H9 (cell line): ENCODE measurements at regions not wholly inside any gene's neighbourhood (a gene's known extent, or its start where the extent isn't known, plus 50 kb on each side); places are given as distances from the start of the nearest gene placed in this dataset.
A peak's percentile ranks its signal among the peaks of the same experiment; 100 is the strongest.

Experiments
- DNase-seq: peaks from one replicate; pipeline ENCODE4 v3.0.0-alpha.2; 2017
- H2AFZ ChIP-seq: one replicate; pipeline ENCODE4 v1.6.1; 2013; ENCODE audit warnings: mild to moderate bottlenecking, low read length, control low read depth, moderate library complexity
- H2AK5ac ChIP-seq: 2 replicates; pipeline ENCODE4 v1.6.1; 2013; ENCODE audit warnings: low read length, control low read depth, mixed read lengths; ENCODE audit not compliant: insufficient read length
- H2BK120ac ChIP-seq: one replicate; pipeline ENCODE4 v1.6.1; 2013; ENCODE audit warnings: low read depth, mild to moderate bottlenecking, low read length, control low read depth, inconsistent platforms; ENCODE audit not compliant: poor library complexity, severe bottlenecking
- H2BK12ac ChIP-seq: 2 replicates; pipeline ENCODE4 v1.6.1; 2013; ENCODE audit warnings: low read length, control low read depth, mixed read lengths, low read depth; ENCODE audit not compliant: insufficient read length
- H2BK15ac ChIP-seq: 2 replicates; pipeline ENCODE4 v1.6.1; 2013; ENCODE audit warnings: low read depth, low read length, control low read depth
- H2BK20ac ChIP-seq: one replicate; pipeline ENCODE4 v1.6.1; 2013; ENCODE audit warnings: low read depth, mild to moderate bottlenecking, low read length, control low read depth, inconsistent platforms; ENCODE audit not compliant: poor library complexity, severe bottlenecking
- H2BK5ac ChIP-seq: 2 replicates; pipeline ENCODE4 v1.6.1; 2013; ENCODE audit warnings: low read length, control low read depth, mixed read lengths; ENCODE audit not compliant: insufficient read length
- H3K14ac ChIP-seq: 2 replicates; pipeline ENCODE4 v1.6.1; 2013; ENCODE audit warnings: low read length, control low read depth; ENCODE audit not compliant: insufficient read depth
- H3K18ac ChIP-seq: 2 replicates; pipeline ENCODE4 v1.6.1; 2013; ENCODE audit warnings: low read depth, mild to moderate bottlenecking, mixed read lengths, low read length, control low read depth; ENCODE audit not compliant: insufficient read length
- H3K23ac ChIP-seq: 2 replicates; pipeline ENCODE4 v1.6.1; 2013; ENCODE audit warnings: low read length, control low read depth, mixed read lengths, low read depth; ENCODE audit not compliant: insufficient read length
- H3K23me2 ChIP-seq: 2 replicates; pipeline ENCODE4 v1.6.1; 2013; ENCODE audit warnings: low read depth, mild to moderate bottlenecking, mixed read lengths, low read length, control low read depth; ENCODE audit not compliant: insufficient read length, poor library complexity, severe bottlenecking
- H3K27ac ChIP-seq: 2 replicates; pipeline ENCODE4 v1.5.1; 2013; ENCODE audit warnings: low read length, control low read depth, mixed read lengths, low read depth; ENCODE audit not compliant: insufficient read length
- H3K27me3 ChIP-seq: 2 replicates; pipeline ENCODE4 v1.6.1; 2013; ENCODE audit warnings: low read length, control low read depth, inconsistent platforms; ENCODE audit not compliant: insufficient read depth
- H3K4ac ChIP-seq: 2 replicates; pipeline ENCODE4 v1.6.1; 2013; ENCODE audit warnings: low read depth, mild to moderate bottlenecking, control low read depth, inconsistent platforms, low read length, moderate library complexity
- H3K4me1 ChIP-seq: 2 replicates; pipeline ENCODE4 v1.6.1; 2013; ENCODE audit warnings: low read length, control low read depth, inconsistent platforms; ENCODE audit not compliant: insufficient read depth
- H3K4me2 ChIP-seq: 2 replicates; pipeline ENCODE4 v1.6.1; 2013; ENCODE audit warnings: low read length, control low read depth, mixed read lengths; ENCODE audit not compliant: insufficient read length, insufficient read depth
- H3K56ac ChIP-seq: 2 replicates; pipeline ENCODE4 v1.6.1; 2013; ENCODE audit warnings: low read depth, mild to moderate bottlenecking, mixed read lengths, low read length, control low read depth; ENCODE audit not compliant: insufficient read length
- H3K79me1 ChIP-seq: 2 replicates; pipeline ENCODE4 v1.6.1; 2013; ENCODE audit warnings: low read depth, mild to moderate bottlenecking, moderate library complexity, low read length, control low read depth, inconsistent platforms; ENCODE audit not compliant: insufficient read depth, poor library complexity, severe bottlenecking
- H3K79me2 ChIP-seq: 2 replicates; pipeline ENCODE4 v1.6.1; 2013; ENCODE audit warnings: low read length, control low read depth, inconsistent platforms; ENCODE audit not compliant: insufficient read depth
- H3K9ac ChIP-seq: 2 replicates; pipeline ENCODE4 v1.6.1; 2013; ENCODE audit warnings: low read length, control low read depth, mixed read lengths; ENCODE audit not compliant: insufficient read length; ENCODE audit errors: extremely low read depth
- H3K9me3 ChIP-seq: one replicate; pipeline ENCODE4 v1.6.1; 2013; ENCODE audit warnings: low read depth, low read length, inconsistent platforms; ENCODE audit not compliant: control insufficient read depth
- H3T11ph ChIP-seq: one replicate; pipeline ENCODE4 v1.6.1; 2013; ENCODE audit warnings: mild to moderate bottlenecking, low read length, control low read depth, inconsistent platforms
- H4K20me1 ChIP-seq: one replicate; pipeline ENCODE4 v1.6.1; 2013; ENCODE audit not compliant: control insufficient read depth, insufficient read length, insufficient read depth
- H4K5ac ChIP-seq: 2 replicates; pipeline ENCODE4 v1.6.1; 2013; ENCODE audit warnings: low read depth, mild to moderate bottlenecking, mixed read lengths, low read length, control low read depth; ENCODE audit not compliant: insufficient read length
- H4K8ac ChIP-seq: replicated peaks from 2 replicates; pipeline ENCODE4 v1.6.1; 2013; ENCODE audit warnings: low read length, control low read depth, mixed read lengths, low read depth; ENCODE audit not compliant: insufficient read length
- H4K91ac ChIP-seq: 2 replicates; pipeline ENCODE4 v1.6.1; 2013; ENCODE audit warnings: low read depth, mild to moderate bottlenecking, moderate library complexity, mixed read lengths, low read length, control low read depth; ENCODE audit not compliant: insufficient read length
- H3K27ac Mint-ChIP-seq, 3 experiments: 2 replicates in 2 of 3; 3 replicates in 1 of 3; pipeline ENCODE4 v1.8.0; 2020 to 2021; ENCODE audit warnings: mixed read lengths in 3 of 3, mild to moderate bottlenecking in 1 of 3, moderate library complexity in 1 of 3
- H3K27me3 Mint-ChIP-seq: 2 replicates; pipeline ENCODE4 v1.8.0; 2021; ENCODE audit warnings: low read depth, mild to moderate bottlenecking, moderate library complexity, mixed read lengths
- H3K36me3 Mint-ChIP-seq, 3 experiments: 2 replicates in 2 of 3; 3 replicates in 1 of 3; pipeline ENCODE4 v1.8.0; 2020 to 2021; ENCODE audit warnings: low read depth in 3 of 3, mixed read lengths in 3 of 3; ENCODE audit not compliant: insufficient read depth in 1 of 3
- H3K4me1 Mint-ChIP-seq, 2 experiments: 2 replicates each; pipeline ENCODE4 v1.8.0; 2020; ENCODE audit warnings: mixed read lengths in 2 of 2
- H3K4me3 Mint-ChIP-seq, 2 experiments: 2 replicates in 1 of 2; 3 replicates in 1 of 2; pipeline ENCODE4 v1.8.0; 2020 to 2021; ENCODE audit warnings: mild to moderate bottlenecking in 2 of 2, mixed read lengths in 2 of 2, moderate library complexity in 1 of 2
- H3K9me3 Mint-ChIP-seq, 2 experiments: 2 replicates in 1 of 2; 3 replicates in 1 of 2; pipeline ENCODE4 v1.8.0; 2020; ENCODE audit warnings: mild to moderate bottlenecking in 2 of 2, mixed read lengths in 2 of 2, moderate library complexity in 1 of 2
- WGBS: extraction: QIAGEN DNeasy Blood & Tissue Kit; methylation state at CpG from one replicate; pipeline ENCODE4 v1.1.7; 2013; ENCODE audit warnings: missing lambda C conversion rate, low lambda C conversion rate, mixed read lengths; ENCODE audit not compliant: insufficient read length; ENCODE audit errors: extremely low coverage; 5-methylcytosine and 5-hydroxymethylcytosine counted together
- TF ChIP-seq, protein P1 (sequence below): fragments of 200-600 bp; sonication (generic); conservative IDR thresholded peaks from 3 replicates; pipeline ENCODE4 v1.8.0; 2021; ENCODE audit warnings: antibody characterized with exemption, mild to moderate bottlenecking

DNA sequence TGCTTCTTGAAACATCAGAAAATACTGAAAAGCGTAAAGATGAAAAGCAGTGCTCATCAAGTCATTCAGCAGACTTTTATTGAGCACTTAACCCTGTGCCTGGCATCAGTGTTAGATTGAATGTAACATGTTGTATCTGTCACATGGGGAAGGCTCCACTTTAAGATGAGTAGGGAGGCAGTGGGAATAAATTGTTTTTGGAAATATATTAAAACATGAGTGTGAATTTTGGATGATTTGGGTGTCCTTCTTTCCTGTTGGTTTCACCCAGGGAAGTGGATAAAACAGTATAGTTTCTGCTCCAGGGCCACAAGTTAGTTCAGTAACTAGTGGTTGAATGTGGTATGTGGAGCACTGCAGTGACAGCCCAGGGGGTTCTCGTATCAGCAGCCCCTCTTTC is 301.4 kb upstream of the TPM1 start:
- Histone ChIP-seq H4K20me1 (no peaks in the 10 kb centered on the region), H2BK12ac (no peak overlapping the region), H4K91ac (no peak overlapping the region), H3K14ac (no peak overlapping the region), H3K18ac (no peak overlapping the region), H3K23me2 (no peaks in the 10 kb centered on the region), H3K79me1 (no peaks in the 10 kb centered on the region), H3K4ac (no peak overlapping the region), H2BK20ac (no peak overlapping the region), H3K56ac (no peak overlapping the region), H3K9me3 (no peaks in the 10 kb centered on the region), H4K8ac (no peak overlapping the region), H2BK5ac (no peak overlapping the region), H3K9ac (no peak overlapping the region), H3K27ac (no peak overlapping the region), H2BK120ac (no peak overlapping the region), H3K4me1 (no peaks in the 10 kb centered on the region), H2AFZ (no peak overlapping the region), H2AK5ac (no peak overlapping the region), H4K5ac (no peak overlapping the region), H3K79me2 (no peaks in the 10 kb centered on the region), H2BK15ac (no peak overlapping the region), H3K23ac (no peak overlapping the region), H3K4me2 (no peak overlapping the region), H3K27me3 (no peaks in the 10 kb centered on the region), H3T11ph (no peak overlapping the region)
- Mint-ChIP-seq H3K4me3 (no peak overlapping the region), H3K4me1 (peaks cover 10 to 13% of the 10 kb centered on the region in 2 experiments), H3K36me3 (peaks cover 0 to 4% (median 2%) of the 10 kb centered on the region in 3 experiments; a peak in 3 of 7 replicates), H3K9me3 (no peaks in the 10 kb centered on the region), H3K27me3 (no peaks in the 10 kb centered on the region; the same call in 1 of the 2 replicates), H3K27ac (peak overlapping the region in 1 of 3 experiments; percentile 70; a peak in 1 of 7 replicates)
- TF ChIP-seq, protein P1, sequence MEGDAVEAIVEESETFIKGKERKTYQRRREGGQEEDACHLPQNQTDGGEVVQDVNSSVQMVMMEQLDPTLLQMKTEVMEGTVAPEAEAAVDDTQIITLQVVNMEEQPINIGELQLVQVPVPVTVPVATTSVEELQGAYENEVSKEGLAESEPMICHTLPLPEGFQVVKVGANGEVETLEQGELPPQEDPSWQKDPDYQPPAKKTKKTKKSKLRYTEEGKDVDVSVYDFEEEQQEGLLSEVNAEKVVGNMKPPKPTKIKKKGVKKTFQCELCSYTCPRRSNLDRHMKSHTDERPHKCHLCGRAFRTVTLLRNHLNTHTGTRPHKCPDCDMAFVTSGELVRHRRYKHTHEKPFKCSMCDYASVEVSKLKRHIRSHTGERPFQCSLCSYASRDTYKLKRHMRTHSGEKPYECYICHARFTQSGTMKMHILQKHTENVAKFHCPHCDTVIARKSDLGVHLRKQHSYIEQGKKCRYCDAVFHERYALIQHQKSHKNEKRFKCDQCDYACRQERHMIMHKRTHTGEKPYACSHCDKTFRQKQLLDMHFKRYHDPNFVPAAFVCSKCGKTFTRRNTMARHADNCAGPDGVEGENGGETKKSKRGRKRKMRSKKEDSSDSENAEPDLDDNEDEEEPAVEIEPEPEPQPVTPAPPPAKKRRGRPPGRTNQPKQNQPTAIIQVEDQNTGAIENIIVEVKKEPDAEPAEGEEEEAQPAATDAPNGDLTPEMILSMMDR, result no peak
- WGBS, result no CpG with 5 or more reads among the region's 2 CpGs
- no peak for DNase-seq
